Bronchial epithelial cell (primary cell): ENCODE measurements at regions not wholly inside any gene's neighbourhood (a gene's known extent, or its start where the extent isn't known, plus 50 kb on each side); places are given as distances from the start of the nearest gene placed in this dataset.

Experiments used
- DNase-seq: peaks from one replicate; pipeline ENCODE4 v3.0.0-alpha.2; 2010; ENCODE audit warnings: low read depth
- FAIRE-seq: peaks from 2 replicates; lab custom pipeline; 2011; peaks lifted over from hg19 to GRCh38; lab: Jason Lieb, UNC
- H3K27me3 ChIP-seq: 2 replicates; pipeline ENCODE4 v1.5.1; 2011; ENCODE audit warnings: low read length; ENCODE audit not compliant: control insufficient read depth, insufficient read depth
- H3K36me3 ChIP-seq: 2 replicates; pipeline ENCODE4 v1.5.1; 2011; ENCODE audit warnings: low read length; ENCODE audit not compliant: control insufficient read depth, insufficient read depth
- H3K4me3 ChIP-seq: 2 replicates; pipeline ENCODE4 v1.5.1; 2011; ENCODE audit warnings: mild to moderate bottlenecking, low read depth, low read length, control low read depth
- TF ChIP-seq, protein P1 (sequence below): IDR thresholded peaks from 2 replicates; pipeline ENCODE4 v1.5.1; 2011; ENCODE audit warnings: mild to moderate bottlenecking, moderate library complexity, low read length, control low read depth, inconsistent platforms; ENCODE audit not compliant: insufficient read depth, severe bottlenecking

DNA sequence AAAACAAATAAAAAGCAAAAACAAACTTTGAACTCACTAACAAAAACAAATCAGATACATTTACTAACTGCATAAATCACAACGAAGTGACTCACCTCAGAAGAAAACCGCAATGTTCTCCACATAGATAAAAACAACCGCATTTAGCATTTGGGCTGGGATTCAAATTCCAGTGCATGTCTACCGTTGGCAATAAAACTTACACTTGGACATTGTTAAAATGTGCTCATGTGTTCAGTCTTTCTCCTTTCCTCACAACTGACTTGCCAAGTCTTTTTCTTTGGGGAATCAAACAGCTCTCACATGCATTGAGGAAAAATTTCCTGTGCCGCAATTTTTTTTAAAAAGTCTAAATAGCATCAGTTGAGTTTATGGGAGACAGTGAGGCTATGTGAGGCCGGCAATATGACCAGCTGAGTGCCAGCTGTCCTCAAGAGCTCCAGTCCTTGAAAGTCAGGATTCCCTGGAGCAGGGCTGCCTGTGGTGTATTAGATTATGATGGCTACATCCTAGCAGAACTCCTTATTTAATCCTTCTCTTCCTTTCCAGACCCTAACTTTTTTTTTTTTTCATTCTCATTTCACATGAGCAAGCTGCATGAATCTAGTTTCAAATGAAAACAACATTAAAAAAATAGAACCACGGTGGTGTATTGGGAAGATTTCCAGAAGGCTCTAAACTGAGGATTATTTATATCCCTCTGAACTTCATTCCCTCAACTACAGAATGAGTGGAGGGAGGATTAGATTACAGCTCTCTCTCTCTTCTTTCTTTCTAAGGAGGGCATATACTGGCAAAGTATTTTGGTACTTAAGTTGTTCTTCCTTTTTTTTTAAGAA is 70.2 kb upstream of the MEIS1 start:
- Histone ChIP-seq H3K4me3 (no peak overlapping the region), H3K27me3 (no peaks in the 10 kb centered on the region), H3K36me3 (no peaks in the 10 kb centered on the region)
- DNase-seq (no peak), FAIRE-seq (no peak)
- TF ChIP-seq, protein P1, sequence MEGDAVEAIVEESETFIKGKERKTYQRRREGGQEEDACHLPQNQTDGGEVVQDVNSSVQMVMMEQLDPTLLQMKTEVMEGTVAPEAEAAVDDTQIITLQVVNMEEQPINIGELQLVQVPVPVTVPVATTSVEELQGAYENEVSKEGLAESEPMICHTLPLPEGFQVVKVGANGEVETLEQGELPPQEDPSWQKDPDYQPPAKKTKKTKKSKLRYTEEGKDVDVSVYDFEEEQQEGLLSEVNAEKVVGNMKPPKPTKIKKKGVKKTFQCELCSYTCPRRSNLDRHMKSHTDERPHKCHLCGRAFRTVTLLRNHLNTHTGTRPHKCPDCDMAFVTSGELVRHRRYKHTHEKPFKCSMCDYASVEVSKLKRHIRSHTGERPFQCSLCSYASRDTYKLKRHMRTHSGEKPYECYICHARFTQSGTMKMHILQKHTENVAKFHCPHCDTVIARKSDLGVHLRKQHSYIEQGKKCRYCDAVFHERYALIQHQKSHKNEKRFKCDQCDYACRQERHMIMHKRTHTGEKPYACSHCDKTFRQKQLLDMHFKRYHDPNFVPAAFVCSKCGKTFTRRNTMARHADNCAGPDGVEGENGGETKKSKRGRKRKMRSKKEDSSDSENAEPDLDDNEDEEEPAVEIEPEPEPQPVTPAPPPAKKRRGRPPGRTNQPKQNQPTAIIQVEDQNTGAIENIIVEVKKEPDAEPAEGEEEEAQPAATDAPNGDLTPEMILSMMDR = no peak

DNA sequence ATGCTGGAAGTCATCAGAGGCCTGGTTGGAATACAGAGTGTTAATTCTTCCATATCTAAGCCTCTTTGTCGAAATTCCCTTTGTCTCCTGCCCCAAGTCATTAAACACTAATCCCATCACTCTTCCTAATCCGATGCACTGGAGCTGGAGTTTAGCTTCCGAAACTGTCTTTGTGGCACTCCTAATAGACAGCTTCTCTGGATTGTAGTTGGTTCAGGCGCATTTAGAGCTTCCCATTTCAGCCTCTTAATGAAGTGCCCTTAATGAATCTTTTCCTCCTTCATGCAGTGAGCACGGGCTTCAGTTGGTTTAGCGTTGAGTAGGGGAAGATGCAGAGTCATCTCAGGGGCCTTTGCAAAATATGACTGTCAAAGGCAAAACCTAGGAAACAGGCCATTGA is 72.2 kb upstream of the MEIS1 start:
- FAIRE-seq (peak; percentile 40), DNase-seq (no peak)
- H3K27me3 ChIP-seq = no peaks in the 10 kb centered on the region
- TF ChIP-seq, protein P1 = no peak
- H3K4me3 ChIP-seq = no peak overlapping the region
- no peaks in the 10 kb centered on the region for H3K36me3 ChIP-seq

DNA sequence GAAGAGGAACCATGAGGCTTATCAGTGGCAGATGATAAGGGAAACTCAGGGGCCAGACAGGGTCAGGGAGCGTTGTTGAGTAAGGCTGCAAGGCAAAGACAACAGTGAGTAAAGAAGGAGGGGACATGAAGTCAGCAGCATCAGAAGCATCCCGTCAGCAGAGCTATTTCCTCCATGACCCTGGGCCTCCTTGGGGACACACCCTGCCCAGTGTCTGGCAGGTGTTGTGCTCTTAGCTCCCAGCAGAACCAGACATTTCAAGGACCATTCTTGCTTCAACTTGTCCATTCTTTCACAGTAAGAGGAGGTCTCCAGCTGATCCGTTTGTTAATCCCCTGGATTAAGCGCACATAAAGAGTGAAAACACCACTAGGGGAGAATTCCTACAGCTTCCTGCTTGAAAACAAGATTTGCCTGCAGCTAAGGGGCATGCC is 88.7 kb upstream of the MEIS1 start:
- no peaks in the 10 kb centered on the region for H3K36me3 ChIP-seq
- peak; percentile 86 for FAIRE-seq
- TF ChIP-seq, protein P1 = no peak
- no peak overlapping the region for H3K4me3 ChIP-seq
- peak; percentile 24 for DNase-seq
- no peaks in the 10 kb centered on the region for H3K27me3 ChIP-seq

DNA sequence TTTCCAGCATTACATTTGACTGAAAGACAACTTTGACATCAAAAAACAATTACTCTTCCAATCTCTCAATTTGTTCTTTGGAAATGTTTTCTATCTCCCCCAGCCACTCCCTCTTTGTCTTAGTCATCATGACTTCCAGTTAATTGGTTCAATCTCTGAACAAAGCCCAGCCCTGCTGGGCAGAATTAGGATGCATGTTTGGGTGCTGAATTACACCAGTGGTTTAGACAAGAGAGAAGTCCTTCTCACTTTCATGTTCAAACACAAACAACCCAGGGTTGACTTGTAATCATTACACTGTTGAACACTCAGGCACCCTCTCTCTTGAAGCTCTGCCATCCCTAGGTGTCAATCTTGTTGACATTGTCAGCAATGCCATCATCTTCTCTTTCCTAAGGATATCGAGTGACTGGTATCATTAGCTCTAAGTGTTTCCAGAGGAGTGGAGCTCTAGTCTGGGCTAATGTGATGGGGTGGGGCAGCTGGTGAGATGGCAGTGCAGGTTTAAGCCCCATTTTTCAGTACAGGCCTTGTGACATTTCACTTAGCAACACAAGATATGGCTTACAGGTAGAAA is 90.8 kb upstream of the MEIS1 start:
- H3K36me3 ChIP-seq = no peaks in the 10 kb centered on the region
- no peak overlapping the region for H3K4me3 ChIP-seq
- FAIRE-seq = peak; percentile 94
- TF ChIP-seq, protein P1 = no peak
- peak; percentile 15 for DNase-seq
- H3K27me3 ChIP-seq = no peaks in the 10 kb centered on the region

DNA sequence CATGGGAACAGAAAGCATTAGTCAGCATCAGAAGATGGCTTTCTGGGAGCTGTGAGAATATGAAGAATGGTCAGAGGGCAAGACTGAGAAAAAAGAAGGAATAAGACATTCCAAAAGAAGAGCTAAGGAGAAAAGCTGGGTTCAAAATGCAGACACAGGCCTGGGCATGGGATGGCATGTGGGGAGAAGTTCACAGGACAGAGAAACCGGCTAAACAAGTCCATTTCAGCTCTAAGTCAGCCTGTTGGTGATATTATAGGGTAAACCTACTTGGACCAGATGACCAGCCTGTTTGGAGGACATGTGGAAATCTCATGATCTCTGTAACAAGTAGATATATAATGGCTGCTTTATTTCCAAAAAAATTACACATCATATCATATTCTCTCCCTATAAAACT is 91.7 kb upstream of the MEIS1 start:
- Histone ChIP-seq H3K27me3 (no peaks in the 10 kb centered on the region), H3K4me3 (no peak overlapping the region), H3K36me3 (no peaks in the 10 kb centered on the region)
- peak; percentile 23 for DNase-seq
- no peak for FAIRE-seq
- TF ChIP-seq, protein P1 = no peak

DNA sequence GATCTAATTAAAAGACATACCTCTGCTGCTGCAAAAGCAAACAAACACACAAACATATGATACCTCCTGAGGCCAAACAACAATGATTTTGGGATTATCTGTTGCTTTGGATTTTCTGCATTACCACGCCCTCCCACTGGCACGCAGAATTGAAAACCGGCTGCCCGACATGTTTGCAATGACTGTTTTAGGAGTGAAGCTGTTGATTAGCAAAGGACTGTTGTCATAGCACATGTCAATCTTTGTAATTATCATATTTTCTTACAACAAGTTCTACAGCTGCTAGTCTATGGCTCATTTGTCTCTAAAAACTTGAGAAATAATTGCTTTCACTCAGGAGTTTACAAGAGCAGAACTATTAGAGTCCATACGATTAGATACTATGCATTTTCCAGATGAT is 94.4 kb upstream of the MEIS1 start:
- DNase-seq (no peak), FAIRE-seq (no peak)
- TF ChIP-seq, protein P1 = no peak
- Histone ChIP-seq H3K36me3 (no peaks in the 10 kb centered on the region), H3K27me3 (no peaks in the 10 kb centered on the region), H3K4me3 (no peak overlapping the region)
